HG02981 (cell line): ENCODE measurements at regions not wholly inside any gene's neighbourhood (a gene's known extent, or its start where the extent isn't known, plus 50 kb on each side); places are given as distances from the start of the nearest gene placed in this dataset.

Source experiments
- ATAC-seq: cut with Tn5 transposase; IDR thresholded peaks from one replicate; pipeline ENCODE4 v1.9.1; 2021; ENCODE audit warnings: mild to moderate bottlenecking, moderate library complexity; ENCODE audit not compliant: unreplicated experiment

DNA sequence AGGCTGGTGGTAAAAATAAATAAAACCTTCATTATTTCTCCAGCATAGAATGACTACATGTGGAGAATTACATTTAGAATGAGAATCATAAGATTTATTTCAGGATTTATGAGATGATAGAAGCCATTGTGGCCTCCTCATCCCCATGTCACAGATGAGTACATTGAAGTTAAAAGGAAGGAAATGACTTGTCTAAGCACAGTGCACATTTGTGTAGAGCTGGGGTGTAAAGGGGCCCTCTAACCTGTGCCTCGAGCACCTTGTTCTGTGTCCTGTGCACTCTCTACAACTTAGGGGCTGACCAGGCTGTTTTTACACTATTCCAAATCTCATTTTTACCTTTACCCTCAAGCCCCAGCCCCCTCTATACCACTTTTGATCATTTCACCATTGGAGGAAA, 179.4 kb downstream of the RHOU start:
- no peak for ATAC-seq

DNA sequence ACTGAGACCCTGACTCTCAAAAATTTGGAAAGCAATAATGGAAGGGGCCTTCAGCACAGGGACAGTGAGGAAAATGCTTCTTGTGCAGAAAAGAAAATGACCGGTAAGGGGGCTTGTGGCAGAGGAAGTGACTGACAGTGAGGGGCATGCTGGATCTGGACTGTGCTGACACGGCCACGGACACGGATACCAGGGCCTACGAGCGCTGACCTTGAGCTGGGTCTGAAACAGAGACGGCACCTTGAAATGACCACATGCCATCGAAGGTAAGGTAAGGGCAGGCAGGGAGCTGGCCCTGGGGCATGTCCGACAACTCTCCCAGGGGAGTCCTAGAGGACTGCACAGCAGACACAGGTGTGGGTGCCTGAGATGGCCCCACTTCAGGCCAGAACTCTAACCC, 182.1 kb downstream of the RHOU start:
- no peak for ATAC-seq

DNA sequence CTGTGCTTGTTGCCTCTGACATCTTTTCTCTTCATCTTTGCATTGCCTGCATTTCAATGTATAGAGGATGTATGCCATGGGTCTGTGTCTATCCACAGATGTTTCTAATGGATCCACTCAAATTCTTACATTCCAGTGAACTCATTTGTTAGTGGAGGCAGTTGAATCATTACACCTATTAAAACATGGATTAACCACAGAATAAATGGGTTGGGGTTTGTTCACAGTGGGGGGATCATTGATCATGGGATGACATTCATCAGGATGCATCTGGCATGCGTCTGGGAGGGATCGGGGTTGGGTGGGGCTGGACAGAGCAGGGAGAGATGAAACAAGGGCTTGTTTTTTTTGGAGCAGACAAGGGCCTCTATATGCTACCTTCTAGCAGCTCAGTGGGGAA, 182.5 kb downstream of the RHOU start:
- ATAC-seq, result no peak

DNA sequence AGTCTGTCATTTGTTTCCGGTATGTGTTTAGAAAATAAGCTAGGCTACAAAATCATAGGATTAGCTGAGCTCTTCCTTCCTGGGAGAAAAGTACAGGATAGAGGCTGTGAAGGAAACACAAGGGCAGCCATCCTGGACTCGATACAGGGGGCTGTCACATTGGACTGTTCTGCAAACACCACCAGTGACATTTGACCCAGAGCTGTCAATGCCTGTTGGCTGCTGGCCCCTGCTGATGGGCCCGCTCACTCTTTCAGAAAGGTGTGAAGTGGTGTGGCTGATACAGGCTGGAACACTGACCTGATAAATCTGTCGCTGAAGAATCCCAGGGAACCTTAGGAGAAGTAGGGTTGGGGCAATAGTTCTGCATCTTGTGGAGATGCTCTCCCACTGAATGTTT, 183.1 kb downstream of the RHOU start:
- ATAC-seq, result no peak

DNA sequence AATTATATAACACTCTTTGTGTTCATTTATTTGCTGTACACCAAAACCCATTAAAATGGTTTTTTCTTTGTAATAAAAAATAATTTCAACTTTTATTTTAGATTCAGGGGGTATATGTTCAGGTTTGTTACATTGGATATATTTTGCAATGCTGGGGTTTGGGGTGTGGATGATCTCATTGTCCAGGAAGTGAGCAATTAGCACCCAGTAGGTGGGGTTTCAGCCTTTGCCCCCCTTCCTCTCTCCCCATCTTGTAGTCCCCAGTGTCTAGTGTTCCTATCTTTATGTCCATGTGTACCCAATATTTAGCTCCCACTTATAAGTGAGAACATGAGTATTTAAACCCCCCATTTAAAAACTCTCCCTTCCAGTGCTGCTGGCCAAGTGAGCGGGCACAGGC, 184.6 kb downstream of the RHOU start:
- ATAC-seq, result no peak

DNA sequence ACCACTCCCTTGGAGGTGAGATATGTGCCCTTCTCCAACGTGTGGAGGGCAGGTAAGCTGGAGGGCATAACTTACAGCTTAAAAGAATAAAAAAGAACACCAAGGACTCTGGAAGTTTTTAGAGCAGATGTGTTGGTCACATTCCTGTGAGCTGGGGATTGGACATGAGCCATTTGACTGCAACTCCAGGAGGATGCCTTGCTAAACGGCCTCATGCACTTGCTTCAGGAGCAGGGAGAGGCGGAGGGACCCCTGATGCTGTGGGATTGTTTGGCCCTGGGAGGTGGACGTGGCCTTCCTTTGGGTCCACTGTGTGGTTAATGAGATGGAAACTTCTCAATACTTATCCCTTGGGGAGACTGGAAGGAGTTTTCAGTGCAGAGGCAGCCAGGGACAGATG, 185.6 kb downstream of the RHOU start:
- ATAC-seq, result no peak

DNA sequence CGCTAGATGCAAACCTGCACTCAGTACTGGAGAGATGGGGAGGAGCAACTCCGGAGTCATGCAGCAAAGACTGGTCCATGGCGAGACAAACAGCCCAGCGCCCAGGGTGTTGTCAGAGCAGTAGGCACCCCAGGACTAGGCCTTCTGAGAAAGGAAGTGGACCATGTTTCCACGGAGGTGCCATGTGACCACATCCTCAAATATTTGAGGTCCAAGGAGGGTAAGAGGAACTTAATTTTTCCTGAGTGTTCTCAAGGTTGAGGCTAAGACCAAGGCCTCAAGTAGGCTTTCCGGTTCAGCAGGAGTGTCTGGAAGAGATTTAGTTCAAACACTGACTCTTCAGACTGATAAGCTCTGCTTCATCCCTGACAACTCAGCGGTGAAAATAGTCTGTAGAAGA, 186.2 kb downstream of the RHOU start:
- no peak for ATAC-seq

DNA sequence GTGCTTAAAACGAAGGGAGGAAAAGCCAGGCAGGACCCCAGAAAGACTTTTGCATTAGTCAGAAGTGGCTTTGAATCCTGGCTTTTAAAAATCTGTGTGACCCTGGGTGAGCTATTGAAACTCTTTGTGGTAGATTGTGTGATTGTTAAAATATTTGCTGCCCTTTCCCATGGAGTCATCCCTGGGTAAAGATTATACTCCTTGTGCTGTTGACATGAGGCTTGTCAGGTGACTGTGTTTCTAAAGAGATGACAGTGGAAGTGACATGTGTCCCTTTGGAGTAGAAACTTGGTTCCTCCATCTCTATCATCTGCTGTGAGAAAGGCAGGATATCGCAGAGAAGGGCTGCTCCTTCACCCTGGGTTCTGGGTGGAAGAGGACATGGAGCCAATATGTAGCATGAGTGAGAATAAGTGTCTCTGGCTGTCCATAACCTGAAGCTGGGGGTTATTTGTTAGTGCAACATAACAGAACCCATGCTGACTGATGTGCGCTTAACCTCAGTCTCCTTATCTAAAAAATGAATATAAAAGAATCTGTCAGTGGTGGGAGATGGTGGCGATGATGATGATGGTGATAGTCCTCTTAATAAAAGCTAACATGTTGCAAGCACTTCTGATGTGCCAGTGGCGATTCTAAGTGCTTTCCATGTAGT, 187.6 kb downstream of the RHOU start:
- no peak for ATAC-seq

DNA sequence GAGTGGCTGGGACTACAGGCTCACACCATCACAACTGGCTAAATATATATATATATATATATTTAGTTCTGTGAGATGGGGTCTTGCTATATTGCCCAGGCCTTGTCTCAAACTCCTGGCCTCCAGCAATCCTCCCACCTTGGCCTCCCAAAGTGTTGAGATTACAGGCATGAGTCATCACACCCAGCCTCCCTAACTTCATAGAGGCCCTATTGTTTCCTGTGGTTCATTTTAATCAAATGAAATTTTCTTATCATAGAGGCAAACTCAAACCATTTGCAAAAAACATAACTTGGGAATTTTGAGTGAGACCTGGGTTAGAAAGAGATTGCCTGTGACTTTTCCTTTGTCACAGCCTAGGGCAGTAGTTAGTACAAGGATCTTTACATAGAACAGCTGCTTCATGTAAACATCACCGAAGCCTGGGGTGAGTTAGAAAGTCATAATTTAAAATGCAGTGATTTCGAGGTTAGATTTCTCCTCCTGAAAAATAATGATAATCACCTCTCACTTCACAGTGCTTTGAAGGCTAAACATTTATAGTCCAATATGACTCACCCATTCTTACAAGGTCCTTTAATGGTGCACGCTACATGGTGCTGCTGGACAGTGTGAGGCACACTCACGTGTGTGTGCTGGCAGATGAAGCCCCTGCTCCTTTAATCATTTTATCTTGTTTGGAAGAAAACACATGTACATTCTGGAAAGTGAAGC, 188.9 kb downstream of the RHOU start:
- no peak for ATAC-seq

DNA sequence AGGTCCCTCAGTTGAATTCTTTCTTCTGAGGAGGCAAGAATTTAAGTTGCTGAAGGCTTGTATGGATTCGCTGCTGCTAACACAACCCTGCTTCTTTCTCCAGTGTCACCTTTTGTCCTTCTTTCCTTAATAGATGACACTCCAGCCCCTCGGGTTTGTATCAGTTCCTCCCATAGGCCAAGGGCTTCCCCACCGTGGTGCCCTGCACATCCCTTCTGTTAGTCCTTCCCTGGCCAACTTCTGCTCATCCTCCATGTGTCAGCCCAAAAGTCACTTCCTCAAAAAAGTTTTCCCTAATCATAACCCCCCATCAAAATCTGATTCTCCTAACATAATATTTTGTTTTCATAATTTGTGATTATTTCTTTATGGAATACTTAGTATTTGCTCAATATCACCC, 190.4 kb downstream of the RHOU start:
- no peak for ATAC-seq

DNA sequence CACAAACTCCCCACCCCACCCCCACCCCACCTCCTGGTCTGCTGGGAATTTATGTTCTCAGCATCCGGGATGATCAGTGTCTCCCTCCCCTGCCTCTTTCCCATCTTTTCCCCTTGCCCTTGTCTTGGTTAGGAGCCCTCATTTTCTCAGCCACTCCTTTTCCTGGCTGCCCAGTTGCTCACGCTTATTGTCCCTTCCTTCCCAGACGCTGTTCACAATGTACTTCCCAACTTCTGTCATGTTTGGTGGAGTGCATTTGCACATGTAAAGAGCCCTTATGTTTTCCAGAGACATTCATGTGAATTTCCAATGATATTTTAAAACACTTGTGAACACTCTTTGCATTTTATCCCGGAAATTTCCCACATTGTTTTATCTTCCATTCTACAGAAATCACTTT, 192.1 kb downstream of the RHOU start:
- ATAC-seq, result no peak

DNA sequence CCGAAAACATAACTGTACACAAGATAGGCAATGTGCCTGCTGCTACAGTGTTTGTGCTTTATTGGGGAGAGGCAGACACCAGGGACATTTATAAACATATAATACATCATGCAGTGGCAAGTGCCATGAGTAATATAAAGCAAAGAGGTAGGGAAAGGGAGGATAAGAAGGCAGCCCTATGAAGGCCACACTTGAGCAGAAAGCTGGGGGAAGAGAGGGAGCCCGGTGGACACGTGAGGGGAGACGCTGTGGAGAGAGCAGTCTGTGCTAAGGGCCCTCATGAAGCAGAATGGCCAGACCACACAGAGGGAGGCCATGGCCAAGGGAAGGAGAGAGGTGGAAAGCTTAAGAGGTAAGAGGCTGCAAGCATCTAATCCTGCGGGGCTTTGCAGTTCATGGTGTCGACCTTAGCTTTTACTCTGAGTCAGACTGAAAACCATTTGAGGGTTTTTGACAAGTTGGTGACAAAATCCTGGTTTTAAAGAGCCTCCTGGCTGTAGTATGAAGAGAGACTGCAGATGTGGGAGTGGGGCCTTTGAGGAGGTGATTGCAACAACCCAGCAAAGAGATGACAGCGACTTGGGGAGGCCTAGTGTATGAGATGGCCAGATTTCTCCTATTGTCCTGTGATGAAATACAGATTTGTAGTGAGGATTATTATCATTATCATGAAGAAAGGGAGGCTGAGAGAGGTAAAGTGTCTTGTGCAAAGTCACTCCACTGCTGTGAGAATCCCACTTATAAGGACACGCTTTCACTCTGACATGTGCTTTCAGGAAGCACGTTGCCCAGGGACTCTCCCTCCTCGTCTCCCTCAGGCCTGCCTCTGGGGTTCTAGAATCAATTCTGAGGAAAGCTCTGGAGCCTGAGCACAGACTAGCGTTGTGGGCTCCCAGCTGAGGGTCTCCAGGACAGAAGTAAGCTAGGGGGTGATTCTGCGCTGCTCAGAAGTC, 192.9 kb downstream of the RHOU start:
- no peak for ATAC-seq

DNA sequence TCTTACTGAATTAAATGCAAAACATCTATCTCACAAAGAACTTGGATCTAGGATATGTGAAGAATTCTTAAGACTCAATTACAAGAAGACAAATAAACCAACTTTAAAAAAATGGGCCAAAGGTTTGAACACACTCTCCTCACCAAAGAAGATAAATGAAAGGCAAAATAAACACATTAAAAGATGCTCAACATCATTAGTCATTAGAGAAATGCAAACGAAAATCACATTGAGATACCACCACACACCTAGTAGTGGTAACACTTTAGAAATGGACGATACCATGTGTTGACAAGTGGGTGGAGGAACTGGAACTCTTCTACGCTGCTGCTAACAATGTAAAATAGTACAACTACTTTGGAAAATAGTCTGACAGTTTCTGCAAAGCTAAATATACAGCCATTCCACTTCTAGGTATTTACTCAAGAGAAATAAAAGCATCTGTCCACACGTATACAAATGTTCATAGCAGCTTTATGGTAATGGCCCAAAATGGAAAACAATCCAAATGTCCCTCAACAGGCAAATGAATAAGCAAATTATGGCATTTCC, 194.3 kb downstream of the RHOU start:
- ATAC-seq, result no peak

DNA sequence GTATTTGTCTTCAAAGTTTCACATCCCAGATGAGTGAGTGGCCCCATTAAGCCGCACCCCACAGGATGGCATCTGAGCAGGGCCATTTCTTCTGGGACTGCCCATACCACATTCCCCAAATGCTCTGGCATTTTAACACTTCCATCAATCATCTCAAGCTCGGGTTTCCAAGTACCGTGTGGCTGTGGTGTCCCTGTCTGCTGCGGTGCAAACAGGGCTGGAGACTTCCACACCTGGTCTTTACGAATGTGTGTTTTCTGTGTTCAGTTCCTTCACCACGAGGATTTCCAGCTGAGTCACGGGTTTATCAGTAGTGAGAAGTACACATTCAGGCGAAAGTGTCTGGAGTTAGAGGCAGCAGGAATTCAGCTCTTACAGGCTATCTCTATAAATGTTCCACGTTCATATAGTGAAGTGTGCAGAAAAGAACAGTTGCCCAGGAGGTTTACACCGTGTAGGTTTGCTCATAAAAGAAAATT, 195.2 kb downstream of the RHOU start:
- ATAC-seq, result no peak

DNA sequence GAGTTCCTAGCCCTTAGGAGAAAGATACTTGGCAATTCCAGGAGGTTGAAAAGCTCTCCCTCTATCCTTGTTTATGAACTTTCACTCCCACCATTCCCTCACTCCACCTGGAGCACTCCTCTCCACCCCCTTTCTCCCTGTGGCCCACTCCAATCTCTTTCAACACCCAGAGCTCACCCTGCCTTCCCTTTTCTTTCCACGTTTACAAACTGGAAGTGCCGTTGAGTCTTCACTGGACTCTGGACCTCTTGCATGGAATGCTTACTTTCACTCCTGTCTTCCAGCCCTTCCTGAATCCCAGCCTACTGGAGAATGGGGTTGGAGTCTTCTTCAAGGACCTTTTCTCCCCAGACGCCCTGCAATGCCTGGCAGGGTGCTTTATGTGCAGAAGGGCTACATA, 198.5 kb downstream of the RHOU start:
- no peak for ATAC-seq

DNA sequence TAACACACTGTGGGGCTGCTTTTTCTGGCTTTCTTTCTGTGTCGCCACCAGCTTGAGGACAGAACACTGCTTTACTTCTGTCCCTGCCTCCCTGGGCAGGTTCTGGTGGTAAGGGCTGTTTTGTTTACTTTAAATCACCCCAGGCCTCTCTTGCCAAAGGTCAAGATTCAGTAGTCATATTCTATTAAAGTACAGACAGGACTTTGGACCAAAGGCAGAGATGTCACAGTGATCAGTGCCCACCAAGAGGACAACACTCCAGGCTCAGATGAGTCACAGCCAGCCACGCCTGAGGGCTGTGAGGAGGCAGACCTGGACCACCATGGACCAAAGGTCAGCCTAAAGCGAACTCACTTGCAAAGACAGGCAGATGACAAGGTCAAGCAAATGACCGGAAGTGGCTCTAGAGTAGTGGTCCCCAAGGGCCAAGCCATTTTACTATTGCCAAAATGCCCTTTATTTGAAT, 200.0 kb downstream of the RHOU start:
- ATAC-seq, result no peak

DNA sequence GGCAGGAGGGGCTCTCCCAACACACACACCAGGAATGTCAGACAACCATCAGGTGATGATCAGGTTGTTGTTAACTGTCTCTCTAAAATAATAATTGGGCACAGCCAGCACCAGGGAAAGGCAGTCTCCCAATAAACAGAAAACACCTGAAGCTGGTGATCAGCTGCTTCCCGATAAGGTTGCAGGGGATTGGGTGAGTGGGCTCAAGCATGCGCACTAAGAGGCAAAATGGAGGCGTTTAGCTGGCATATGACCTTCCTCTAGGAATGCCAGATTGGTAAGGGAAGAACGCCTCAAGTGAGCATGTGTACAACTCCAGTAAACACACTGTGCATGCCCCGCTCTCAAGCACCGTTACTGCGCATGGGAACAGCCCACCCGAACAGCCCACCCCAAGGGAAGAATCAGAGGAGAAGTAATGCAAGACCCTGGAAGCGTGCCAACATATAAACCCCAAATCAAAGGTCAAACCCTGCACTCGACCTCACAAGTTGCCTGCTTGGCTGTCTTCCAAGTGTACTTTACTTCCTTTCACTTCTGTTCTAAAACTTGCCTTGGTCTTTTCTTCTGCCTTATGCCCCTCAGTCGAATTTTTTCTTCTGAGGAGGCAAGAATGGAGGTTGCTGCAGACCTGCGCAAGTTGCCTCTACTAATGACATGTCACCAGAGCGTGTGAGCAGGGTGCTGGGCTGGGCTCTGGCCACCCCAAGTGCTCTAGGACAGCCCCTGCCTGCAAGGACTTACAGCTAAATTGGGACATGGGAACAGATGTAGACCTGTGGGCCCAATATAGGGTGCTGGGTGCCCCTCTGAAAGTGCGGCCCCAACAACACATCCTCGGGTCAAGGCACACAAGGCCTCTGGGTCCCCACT, 200.8 kb downstream of the RHOU start:
- ATAC-seq, result no peak

DNA sequence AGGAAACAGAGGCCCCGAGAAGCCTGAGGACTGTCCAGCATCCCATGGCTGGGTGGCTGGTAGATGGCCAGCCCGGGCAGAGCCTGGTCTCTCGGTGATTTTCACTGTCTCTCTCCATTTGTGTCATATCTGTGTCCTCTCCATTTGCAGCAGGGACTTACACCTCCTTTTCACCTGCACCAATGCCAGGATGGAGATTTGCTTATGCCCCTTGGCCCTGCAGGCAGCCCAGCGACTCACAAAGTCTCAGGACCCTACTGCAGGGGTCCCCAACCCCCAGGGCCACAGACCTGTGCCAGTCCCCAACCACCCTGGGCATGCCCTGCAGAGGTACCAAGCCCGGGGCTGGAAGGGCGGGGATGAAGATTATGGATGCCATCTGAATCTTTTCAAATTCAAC, 201.6 kb downstream of the RHOU start:
- no peak for ATAC-seq

DNA sequence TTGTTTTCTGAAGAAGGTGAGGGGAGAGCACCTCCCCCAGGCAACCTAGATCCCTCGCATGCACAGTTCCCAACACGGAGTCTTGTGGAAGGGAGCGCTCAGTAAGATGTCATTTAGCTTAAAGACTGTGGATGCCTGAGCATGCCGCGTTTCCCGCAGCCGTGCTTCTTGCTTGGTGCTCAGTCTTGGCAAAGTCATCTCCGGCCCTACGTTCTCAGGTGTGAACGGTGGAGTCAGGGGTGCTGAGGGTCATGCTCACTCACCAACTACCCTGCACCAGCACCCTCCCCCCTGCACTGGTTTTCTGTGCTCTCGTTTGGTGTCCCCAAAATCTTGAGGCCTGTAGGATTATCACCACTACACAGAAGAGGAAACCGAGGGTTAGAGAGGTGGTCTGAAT, 202.1 kb downstream of the RHOU start:
- ATAC-seq, result no peak

DNA sequence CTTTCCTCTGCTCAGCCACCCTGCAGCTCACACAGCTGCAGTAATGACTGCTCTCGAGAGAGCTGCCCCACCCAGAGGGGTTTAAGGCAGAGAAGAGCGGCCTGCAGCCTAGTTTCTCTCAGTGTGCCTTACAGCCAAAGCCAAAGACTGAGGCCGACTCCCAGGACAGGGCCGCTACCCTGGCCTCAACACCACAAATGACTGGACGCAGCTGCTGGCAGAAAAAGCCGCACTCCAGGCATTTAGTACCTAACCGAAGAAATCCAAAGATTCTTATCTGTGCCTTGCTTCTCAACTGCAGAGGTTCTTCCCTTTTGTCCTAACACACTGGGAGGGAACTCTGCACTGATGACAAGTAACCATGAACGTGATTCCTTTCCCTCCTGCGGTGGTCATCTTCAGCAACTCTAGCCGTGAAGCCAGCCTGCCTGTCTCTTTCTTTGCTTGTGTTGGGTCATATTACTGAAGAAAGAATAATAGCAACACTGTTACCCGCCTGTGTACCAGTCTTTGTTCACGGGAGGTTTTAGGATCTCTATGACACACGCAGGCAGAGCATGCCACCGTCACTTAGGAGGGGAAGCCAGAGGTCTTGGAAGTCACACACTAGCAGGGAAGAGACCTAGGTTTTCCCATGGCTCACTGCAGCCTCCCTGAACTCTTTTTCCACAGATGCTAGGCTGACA, 202.7 kb downstream of the RHOU start:
- no peak for ATAC-seq
